ENCODE measurements at regions not wholly inside any gene's neighbourhood (a gene's known extent, or its start where the extent isn't known, plus 50 kb on each side); places are given as distances from the start of the nearest gene placed in this dataset.

DNA sequence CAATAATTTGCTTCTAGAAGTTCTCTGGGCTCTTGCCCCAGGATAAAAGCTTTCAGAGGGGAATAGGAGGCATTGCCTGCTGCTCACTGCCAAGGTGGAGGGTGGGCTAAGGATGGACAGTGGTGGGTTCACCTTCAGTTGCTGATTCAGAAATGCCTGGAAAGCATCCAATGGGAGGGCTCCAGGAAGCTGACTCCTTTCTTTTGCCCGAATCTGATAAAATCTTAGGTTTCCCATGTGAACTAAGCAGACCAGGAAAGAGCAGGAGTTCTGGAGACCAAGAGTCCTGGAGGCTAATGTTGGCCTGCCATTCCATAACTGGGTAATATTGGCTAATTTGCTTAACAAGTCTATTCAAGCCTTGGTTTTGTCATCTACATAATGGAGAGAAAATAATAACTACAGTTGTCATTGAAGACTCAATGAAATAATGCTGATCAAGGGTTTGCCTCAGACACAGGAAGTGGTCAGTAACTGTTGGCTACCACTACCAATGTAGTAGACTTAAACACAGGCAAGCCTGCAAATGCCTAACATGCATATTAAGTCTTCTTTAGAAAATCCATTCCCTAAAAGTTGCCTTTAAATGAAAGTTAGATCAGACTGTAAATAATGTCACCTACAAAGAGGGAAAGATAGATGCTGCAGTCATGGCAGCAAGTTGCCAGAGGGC is 528.4 kb upstream of the NBEA start:
- DNase-seq (ENCODE audit: low read depth), result no peak

DNA sequence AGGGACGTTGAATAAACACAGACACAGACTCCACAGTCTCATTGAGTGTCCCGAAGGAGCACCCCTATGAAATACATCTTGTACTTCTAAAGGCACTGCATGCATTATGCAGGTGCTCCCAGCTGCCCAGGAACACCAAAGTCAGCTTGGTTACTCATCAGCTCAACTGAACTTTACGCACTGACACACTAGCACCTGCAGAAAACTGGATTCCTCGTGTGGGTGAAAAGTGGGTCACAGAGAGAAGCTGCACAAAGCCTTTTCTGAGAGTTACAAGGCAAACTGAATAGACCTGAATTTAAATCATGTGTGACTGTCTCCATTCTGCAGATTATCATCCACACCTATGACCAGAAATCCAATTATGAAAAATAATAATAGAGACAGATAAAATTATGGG is 527.5 kb upstream of the NBEA start:
- no peak for DNase-seq (ENCODE audit: low read depth)

DNA sequence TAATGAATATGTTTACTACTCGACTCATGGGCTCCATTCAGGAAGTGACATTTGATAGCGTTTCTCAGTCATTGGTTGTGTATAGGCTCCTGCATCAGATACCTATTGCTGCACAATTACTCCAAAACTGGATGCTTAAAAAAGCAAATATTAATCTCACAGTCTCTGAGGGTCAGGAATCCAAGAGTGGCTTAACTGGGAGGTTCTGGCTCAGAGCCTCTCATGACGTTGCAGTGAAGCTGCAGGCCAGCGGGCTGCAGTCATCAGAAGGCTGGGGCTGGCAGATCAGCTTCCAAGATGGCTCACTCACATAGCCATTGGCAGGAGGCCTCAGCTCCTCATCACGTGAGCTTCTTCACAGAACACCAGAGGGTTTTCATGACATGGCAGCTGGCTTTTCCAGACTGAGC is 525.1 kb upstream of the NBEA start:
- no peak for DNase-seq (ENCODE audit: low read depth)

DNA sequence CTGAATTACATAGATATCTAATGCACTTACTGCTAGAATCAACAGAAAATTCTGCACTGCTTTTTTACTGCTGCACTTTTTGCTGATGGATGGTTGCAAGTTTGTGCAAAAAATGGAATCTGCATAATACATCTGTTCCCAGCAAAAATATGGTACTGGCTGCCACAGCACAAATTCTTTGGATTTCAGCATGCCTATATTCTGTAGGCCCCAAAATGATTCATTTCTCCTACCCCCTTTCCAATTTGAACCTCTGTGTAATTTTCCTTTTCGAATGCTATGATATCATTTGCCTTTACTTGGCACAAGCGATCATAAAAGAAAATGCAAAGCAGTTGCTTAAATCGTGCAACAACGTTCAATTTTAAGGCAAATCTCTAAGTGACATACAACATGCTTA is 524.2 kb upstream of the NBEA start:
- DNase-seq (ENCODE audit: low read depth), result no peak

DNA sequence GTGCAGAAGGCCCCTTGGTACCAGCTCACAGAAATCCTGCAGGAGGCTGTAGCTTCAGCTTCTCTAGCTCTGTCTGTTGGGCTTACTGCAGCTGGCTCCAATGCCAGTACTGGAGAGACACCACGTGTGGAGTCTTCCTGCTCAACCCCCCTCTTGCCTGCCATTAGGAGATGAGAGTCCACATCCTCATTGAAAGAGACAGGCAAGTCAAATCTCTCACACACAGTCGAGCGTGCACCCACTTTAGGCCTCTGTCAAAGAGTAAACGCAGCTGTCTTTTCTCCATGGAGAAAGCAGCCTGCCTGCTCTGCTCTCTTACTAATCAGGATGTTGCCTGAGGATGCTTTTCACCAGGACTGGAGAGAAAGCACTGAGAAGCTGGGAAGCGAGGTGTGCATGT is 523.0 kb upstream of the NBEA start:
- DNase-seq (ENCODE audit: low read depth), result no peak

DNA sequence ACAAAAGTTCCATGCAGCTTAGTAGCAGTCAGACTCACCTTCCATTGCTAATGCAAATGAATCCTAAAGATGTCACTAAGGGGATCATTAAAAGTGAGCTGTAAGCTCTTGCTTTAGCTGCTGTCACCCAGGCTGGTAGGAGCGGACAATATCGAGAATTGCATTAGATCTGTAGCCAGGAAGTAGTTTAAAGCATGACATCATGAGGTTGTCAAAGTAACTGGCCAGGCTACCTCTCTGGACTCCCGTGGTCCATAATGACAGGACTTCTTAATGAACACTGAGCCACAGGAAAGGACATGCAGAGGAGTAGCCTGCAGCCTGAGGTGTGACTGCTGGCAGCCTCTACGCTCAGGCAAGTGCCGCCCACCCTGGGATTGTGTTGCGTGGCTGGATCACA is 522.3 kb upstream of the NBEA start:
- no peak for DNase-seq (ENCODE audit: low read depth)

DNA sequence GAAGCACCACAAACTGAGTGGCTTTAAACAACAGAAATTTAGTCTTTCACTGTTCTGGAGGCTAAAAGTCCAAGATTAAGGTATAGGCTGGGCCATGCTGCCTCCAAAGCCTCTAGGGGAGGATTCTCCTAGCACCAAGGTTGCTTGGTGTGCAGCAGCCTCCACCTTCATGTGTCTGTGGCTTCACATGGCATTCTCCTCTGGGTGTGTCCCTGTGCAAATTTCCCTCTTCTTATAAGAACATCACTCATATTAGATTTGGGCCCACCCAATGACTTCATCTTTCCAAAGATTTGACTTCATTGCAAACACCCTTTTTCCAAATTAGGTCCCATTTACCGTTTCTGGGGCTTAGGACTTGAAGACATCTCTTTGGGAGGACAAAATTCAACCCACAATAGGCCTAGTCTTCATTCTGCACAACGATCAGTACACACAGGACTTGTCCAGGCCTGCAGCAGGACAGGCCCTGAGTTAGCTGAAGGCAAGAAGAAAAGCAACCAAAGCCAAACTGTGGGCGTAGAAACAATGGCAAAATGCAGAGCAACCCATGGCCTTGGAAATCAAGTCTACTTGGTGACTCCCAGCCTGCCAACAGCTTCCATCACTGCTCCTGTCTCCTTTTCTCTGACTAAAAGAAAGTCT is 521.2 kb upstream of the NBEA start:
- no peak for DNase-seq (ENCODE audit: low read depth)

DNA sequence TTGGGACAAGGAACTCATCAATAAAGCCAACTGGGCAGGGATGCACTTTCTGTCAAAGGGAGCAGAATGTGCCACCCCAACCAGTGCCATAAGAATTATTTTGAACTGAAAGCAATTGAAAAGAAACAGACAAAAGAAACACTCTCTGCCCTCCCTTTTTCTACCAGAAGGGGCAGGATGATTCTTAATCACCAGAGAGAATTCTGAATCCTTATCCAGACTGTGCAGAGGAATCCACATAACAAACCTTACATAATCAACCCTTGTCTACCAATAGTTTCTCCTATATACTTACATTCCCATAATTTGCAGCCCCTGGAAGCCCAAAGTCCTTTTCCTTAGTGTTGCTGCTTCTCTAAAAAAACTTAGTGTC is 520.7 kb upstream of the NBEA start:
- DNase-seq (ENCODE audit: low read depth), result no peak

DNA sequence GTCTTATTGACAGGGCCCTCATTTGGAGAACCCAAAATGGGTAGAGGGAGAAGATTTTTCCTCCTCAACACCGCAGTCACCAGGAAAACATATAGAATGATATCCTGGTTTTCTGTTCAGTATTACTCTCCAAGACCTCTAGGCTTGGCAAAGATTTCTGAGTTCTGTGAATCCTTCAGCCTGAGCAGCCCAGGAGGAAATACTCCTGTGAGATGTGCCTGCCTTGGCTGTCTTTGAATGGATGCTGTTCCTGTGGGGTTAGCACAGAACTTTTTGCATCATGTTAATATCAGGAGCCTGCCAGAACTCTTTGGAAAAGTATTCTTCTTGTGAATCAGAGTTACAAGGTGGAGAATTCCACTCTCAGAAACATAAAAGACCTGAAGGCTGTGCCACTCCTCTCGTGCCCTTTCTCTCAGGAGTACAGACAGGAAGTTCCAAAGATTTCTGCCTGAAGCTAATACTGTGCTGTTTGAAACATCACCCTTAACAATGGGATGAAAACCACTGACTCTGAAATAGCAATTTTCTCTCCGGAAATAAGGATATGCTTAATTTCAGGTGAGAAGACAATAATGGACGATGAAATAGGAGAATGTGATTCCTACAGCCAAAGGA is 520.1 kb upstream of the NBEA start:
- no peak for DNase-seq (ENCODE audit: low read depth)

DNA sequence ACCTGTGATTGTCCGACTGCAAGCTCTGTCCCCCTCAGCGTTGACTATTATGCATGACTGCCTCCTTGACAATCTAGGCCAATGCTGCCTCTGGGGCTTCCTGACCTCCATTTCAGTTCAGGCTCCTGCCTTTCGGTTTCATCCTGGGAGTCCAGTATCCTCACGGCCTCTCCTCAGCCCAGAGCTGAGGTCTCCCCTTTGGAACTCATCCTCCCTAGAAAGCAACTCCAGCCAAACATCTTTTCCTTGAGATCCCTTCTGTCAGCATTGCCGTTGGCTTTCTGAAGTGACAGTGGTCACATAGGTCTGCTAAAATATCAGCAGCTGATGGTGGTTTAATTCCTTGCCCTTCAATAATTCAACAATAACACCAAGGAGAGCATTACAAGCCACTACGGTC is 519.1 kb upstream of the NBEA start:
- no peak for DNase-seq (ENCODE audit: low read depth)

DNA sequence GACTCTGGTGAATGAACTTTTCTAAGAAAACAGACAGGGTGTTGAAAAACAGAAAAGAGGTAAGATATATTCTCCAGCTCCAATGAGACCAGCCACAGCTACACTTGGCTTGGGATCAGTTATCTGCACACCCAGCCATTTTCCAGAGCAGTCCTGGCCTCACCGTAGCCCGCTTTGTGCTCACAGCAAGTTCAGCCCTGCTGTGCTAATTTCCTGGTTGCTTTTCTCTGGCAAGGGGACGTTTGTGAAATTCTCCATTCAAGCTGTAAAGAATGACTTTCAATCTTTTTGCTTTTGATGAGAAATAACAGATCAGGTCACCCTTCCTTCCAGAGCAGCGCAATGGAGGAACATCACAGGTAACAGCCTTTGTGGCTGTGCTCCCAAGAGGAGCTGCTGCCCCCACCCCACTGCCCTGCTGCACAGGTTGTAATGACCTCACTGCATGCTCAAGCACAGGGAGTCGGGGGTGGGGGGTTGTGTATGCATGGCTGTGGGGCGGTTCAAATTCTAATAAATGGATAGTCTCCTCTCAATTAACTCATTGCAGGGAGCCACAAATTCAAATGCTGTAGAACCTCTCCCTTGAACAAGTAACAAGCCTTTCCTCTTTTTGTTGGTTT is 516.6 kb upstream of the NBEA start:
- no peak for DNase-seq (ENCODE audit: low read depth)

DNA sequence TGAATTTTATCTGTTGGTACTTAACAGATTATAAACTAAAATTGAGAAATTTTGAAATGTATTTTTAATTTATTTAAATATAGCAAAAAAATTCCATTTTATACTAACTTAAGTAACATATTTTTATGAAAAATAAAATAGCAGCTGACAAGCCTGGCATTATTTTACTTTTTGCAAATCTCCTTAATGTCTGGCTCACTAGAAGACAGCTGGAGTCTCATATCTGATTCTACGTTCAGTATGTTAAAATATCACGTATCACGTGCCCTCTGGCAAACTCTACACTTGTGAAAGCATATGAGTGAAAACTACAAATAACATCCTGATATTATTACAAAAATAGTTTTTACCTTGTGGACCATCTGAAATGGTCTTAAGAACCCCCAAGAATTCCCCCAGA is 513.2 kb upstream of the NBEA start:
- DNase-seq (ENCODE audit: low read depth), result no peak

DNA sequence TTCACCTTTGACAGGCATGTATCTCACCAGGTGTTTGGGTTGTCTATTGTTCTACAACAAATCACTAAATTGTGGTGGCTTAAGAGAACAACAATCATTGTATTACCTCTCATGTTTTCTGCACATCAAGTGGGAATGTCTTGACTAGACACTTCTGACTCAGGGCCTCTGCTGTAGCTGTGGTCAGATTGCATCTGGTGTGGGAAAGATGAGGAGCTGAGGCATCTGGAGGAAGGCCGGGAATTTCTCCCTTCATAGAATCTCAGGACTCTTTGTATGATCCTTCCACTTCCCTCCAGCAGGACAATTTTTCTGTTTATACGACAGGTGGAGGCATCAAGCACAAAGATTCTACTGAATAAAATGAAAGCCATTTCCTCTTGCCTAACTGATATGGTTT is 511.8 kb upstream of the NBEA start:
- no peak for DNase-seq (ENCODE audit: low read depth)

DNA sequence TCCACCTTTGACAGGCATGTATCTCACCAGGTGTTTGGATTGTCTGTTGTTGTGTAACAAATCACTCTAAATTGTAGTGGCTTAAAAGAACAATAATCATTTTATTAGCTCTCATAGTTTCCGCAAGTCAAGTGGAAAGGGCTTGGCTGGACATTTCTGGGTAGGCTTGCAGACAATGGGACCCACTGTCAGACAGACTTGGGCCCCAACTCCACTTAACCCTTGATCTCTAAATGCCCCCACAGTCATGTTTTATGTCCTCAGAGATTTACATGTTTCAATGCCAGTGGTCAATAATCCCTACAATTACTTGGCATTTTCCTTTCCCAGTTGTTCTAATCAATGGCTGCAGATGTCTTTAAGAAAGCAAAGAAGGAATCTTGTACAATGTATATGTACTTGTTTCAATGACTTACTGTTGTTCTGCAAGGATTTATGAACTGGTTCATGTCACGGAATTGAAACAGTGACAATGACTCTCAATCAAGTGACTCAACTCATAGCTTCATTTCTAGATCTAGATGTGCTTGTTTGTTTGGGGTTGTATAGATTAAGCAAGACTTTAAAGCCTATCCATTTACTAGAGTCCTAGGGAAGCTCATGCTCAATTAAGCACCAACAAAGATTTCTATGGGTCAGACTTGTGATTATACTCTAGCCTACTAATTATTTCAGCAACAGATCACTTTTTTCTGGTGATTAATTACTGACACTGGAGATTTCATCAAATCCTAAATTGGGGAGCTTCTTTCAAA is 510.1 kb upstream of the NBEA start:
- DNase-seq (ENCODE audit: low read depth), result no peak

DNA sequence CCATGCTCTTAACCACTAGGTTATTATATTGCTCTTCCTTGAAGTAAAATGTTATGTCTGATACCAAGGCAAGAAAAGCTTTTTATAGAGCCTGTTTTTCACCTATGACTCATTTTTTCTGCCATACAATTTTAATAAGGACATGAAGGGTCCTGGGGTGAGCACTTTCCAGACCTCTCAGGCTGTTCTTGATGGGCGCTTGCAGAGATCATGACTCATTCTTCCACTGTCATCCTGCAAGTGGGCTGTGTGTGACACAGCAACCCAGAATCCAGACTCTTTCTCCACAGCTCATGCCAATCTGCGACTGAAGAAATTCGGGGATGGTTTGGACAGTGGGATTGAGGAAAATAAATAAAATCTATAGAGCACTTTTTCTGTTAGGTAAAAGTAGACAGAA is 506.7 kb upstream of the NBEA start:
- no peak for DNase-seq (ENCODE audit: low read depth)

DNA sequence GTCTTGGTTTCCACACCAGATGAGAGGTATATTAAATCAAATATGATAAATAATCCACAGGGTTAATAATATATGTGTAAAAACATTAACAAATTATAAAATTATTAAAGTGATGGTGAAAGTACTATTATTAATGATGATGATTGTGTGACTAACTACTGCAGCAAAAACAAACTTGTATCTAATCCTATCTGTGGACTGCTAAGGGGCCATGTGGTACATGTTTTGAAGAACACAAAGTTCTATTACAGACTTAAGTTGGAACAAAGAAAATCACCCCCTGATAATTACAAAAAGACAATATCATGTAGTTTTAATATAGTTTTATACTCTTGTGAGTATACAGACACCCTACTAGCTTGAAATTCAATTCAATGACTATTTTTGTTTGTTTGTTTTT is 504.2 kb upstream of the NBEA start:
- no peak for DNase-seq (ENCODE audit: low read depth)

DNA sequence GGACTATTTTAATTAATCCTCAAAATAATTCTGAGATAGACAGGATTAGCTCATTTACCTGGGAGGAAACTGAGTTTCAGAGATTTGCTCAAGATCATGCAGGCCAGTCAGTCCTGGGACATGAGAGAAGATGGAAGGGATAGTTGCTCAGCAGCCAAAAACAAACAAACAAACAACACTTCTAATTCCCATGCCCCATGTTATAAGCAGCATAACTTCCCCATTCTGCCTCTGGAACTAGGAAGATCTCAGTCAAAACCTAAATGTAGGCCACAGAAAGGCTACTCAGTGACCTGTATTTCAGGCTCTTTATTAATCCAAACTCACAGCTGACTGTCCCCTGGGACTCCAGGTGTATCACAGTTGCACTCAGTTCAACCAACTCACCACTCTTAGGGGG is 489.2 kb upstream of the NBEA start:
- DNase-seq (ENCODE audit: low read depth), result no peak

DNA sequence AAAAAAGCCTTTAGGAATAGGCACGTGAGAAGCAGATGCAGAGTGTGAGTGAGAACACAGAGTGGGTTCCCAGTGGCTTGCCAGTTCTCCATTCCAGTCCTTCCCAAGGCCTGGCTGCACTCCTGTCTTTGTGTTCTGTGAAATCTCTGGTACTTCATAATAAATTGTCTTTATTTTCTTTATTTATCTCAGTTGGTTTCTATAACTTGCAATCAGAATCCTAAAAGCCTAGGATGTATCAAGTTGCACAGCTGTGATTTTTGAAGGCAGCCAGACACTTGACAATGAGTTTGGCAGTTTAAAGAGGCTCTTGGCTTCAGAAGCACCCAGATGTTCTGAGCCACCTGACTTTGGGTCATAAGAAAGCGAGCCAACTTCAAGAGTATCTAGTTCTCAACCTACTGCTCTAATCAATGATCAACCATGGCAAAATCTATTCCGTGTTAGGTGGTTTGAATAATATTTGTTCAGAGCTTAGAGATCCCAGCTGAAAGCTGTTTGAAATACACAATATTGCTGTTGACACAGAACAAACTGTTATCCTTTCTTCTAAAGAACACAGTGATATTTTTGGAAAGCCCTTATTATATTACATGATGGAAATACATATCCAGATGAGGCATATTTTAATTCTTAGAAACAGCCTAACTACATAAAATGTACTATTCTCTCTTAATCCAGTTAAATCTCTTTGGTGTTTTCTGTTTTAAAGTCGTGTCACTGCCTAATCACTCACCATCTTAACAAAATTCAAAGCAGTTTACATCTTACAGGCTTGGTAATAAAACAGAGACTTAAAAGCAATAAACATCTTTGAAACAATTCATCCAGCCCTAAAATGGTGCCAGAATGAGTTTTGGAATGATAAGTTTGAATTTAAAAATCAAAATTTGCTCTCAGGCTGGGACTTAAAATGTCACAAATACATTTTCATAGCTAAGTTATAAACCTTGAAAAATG is 483.0 kb upstream of the NBEA start:
- no peak for DNase-seq (ENCODE audit: low read depth)

DNA sequence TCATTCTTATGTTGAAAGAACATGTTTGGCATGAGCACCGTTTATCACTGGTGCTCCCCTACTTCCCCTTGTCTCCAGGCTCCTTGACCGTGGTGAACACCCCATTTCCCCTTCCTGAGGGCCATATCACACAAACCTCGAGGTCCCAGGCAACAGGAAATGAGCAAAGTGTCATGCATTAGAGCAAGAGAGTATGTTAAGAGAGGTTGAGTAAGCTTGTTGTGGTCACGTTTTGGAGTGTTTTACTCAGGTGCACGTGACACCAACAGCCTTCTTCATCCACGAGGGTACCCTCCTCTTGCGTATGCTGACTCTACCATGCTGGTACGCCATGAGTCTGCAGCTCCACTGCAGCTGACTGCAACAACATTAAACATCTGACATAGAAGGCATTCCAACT is 482.2 kb upstream of the NBEA start:
- no peak for DNase-seq (ENCODE audit: low read depth)

DNA sequence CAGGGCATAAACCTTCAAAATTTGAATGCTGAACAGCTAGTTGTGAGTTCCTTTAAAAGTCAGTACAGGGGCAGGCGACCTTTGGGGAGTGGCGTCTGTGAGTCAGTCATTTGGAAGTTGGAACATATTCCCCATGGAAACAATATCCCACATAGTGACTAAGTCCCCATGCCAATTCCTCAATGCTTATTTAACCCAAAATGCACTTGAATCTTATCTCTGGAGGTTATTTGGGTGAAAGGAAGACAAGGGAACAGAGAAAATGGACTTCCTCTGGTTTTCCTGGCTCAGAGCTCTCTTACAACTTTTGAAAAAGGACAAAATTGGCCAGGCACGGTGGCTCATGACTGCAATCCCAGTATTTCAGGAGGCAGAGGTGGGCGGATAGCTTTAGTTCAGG is 479.2 kb upstream of the NBEA start:
- no peak for DNase-seq (ENCODE audit: low read depth)

DNA sequence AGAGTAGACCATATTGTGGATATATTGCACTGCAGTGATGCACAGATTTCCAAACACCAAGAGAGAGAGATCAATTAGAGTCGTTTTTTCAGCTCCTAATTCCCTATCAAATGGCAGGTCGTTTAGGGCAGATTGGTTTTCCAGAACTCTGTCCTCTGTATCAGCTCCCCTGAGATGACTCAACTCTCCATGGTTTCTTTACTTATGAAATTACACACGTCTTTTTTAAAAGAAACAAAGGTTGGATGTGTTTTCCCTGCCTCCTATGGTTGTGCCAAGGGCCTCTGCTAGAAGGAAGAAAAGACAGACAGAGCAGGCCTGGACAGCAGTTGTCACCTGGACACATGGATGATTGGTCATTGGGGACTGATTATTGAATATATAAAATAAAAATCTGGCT is 478.1 kb upstream of the NBEA start:
- no peak for DNase-seq (ENCODE audit: low read depth)

Measured in T-helper 22 cell (primary cell).